Ishikawa (cell line): ENCODE measurements at regions not wholly inside any gene's neighbourhood (a gene's known extent, or its start where the extent isn't known, plus 50 kb on each side); places are given as distances from the start of the nearest gene placed in this dataset.

ENCODE experiments used
- RAD21 ChIP-seq: IDR thresholded peaks from 2 replicates; pipeline ENCODE4 v1.6.1; 2012; ENCODE audit warnings: low read depth
- USF1 ChIP-seq: IDR thresholded peaks from 2 replicates; pipeline ENCODE4 v1.6.1; 2012

- no peak for TF ChIP-seq RAD21
- no peak for TF ChIP-seq USF1
Measured at GRCh38 chr9:118721923-118722322, 647.3 kb downstream of the BRINP1 start.
